WERI-Rb-1 (cell line): ENCODE measurements at regions not wholly inside any gene's neighbourhood (a gene's known extent, or its start where the extent isn't known, plus 50 kb on each side); places are given as distances from the start of the nearest gene placed in this dataset.

Experiments used
- DNase-seq: peaks from one replicate; pipeline ENCODE4 v3.0.0-alpha.2; 2020
- H3K27ac ChIP-seq: fragments of 250-450 bp; sonication (Bioruptor Pico); 2 replicates; pipeline ENCODE4 v1.5.1; 2020; ENCODE audit warnings: mild to moderate bottlenecking, moderate library complexity
- H3K27me3 ChIP-seq: fragments of 250-450 bp; sonication (Bioruptor Pico); 2 replicates; pipeline ENCODE4 v1.5.1; 2021; ENCODE audit warnings: mild to moderate bottlenecking, low read depth, moderate library complexity; ENCODE audit not compliant: insufficient read depth, severe bottlenecking
- H3K36me3 ChIP-seq: fragments of 250-450 bp; sonication (Bioruptor Pico); 2 replicates; pipeline ENCODE4 v1.5.1; 2020; ENCODE audit warnings: mild to moderate bottlenecking, moderate library complexity
- H3K4me3 ChIP-seq: 2 replicates; pipeline ENCODE4 v1.5.1; 2011; ENCODE audit warnings: low read depth, mild to moderate bottlenecking, control low read depth, low read length
- H3K9me3 ChIP-seq: fragments of 250-450 bp; sonication (Bioruptor Pico); 2 replicates; pipeline ENCODE4 v1.5.1; 2021; ENCODE audit warnings: mild to moderate bottlenecking, moderate library complexity; ENCODE audit not compliant: severe bottlenecking
- CTCF ChIP-seq: IDR thresholded peaks from 2 replicates; pipeline ENCODE4 v1.5.1; 2011; ENCODE audit warnings: low read depth, mild to moderate bottlenecking, control low read depth, inconsistent platforms, low read length

GRCh38 chr18:28584731-28585130 is 407.8 kb upstream of the CDH2 start:
- no peaks in the 10 kb centered on the region for H3K9me3 ChIP-seq
- H3K27me3 ChIP-seq, result no peaks in the 10 kb centered on the region
- no peak overlapping the region for H3K4me3 ChIP-seq
- no peaks in the 10 kb centered on the region for H3K36me3 ChIP-seq
- H3K27ac ChIP-seq, result no peak overlapping the region
- DNase-seq, result no peak
- no peak for TF ChIP-seq CTCF

- no peaks in the 10 kb centered on the region for H3K9me3 ChIP-seq
- no peaks in the 10 kb centered on the region for H3K27me3 ChIP-seq
- no peak for TF ChIP-seq CTCF
- no peak for DNase-seq
- H3K4me3 ChIP-seq, result no peak overlapping the region
- no peaks in the 10 kb centered on the region for H3K36me3 ChIP-seq
- H3K27ac ChIP-seq, result no peak overlapping the region
These were observed 405.8 kb upstream of the CDH2 start for GRCh38 chr18:28582724-28583123.

GRCh38 chr18:28581521-28582071 is 404.7 kb upstream of the CDH2 start:
- no peaks in the 10 kb centered on the region for H3K9me3 ChIP-seq
- no peak for TF ChIP-seq CTCF
- H3K36me3 ChIP-seq, result no peaks in the 10 kb centered on the region
- DNase-seq, result no peak
- no peak overlapping the region for H3K4me3 ChIP-seq
- H3K27ac ChIP-seq, result no peak overlapping the region
- no peaks in the 10 kb centered on the region for H3K27me3 ChIP-seq

GRCh38 chr18:28576941-28577340 is 400.0 kb upstream of the CDH2 start:
- DNase-seq, result no peak
- Histone ChIP-seq H3K27me3 (no peaks in the 10 kb centered on the region), H3K36me3 (no peaks in the 10 kb centered on the region), H3K9me3 (no peaks in the 10 kb centered on the region), H3K4me3 (no peak overlapping the region), H3K27ac (no peak overlapping the region)
- TF ChIP-seq CTCF, result no peak

GRCh38 chr18:28575123-28575522 is 398.2 kb upstream of the CDH2 start:
- Histone ChIP-seq H3K4me3 (no peak overlapping the region), H3K9me3 (no peaks in the 10 kb centered on the region), H3K36me3 (no peaks in the 10 kb centered on the region), H3K27ac (no peak overlapping the region), H3K27me3 (no peaks in the 10 kb centered on the region)
- no peak for TF ChIP-seq CTCF
- DNase-seq, result no peak

- H3K9me3 ChIP-seq, result no peaks in the 10 kb centered on the region
- no peak overlapping the region for H3K27ac ChIP-seq
- H3K27me3 ChIP-seq, result no peaks in the 10 kb centered on the region
- TF ChIP-seq CTCF, result no peak
- H3K4me3 ChIP-seq, result no peak overlapping the region
- H3K36me3 ChIP-seq, result no peaks in the 10 kb centered on the region
- DNase-seq, result no peak
These were observed 397.2 kb upstream of the CDH2 start for GRCh38 chr18:28574175-28574574.
